GM12878 (cell line): ENCODE measurements at regions not wholly inside any gene's neighbourhood (a gene's known extent, or its start where the extent isn't known, plus 50 kb on each side); places are given as distances from the start of the nearest gene placed in this dataset.

ENCODE experiments used
- BCL11A ChIP-seq: IDR thresholded peaks from 2 replicates; pipeline ENCODE4 v1.6.1; 2011; ENCODE audit warnings: low read depth, low read length
- CEBPB ChIP-seq, 2 experiments: fragments of 150-350 bp in 1 of 2; IDR thresholded peaks; 2 replicates each; pipeline ENCODE4 v1.6.1; 2012 to 2014; ENCODE audit warnings: low read depth in 2 of 2, low read length in 2 of 2, borderline replicate concordance in 1 of 2, inconsistent platforms in 1 of 2
- CTCF ChIP-seq, 3 experiments: IDR thresholded peaks in 2 of 3; conservative IDR thresholded peaks in 1 of 3; 2 replicates each; pipeline ENCODE4 v1.5.1; 2011; ENCODE audit warnings: low read depth in 3 of 3, low read length in 3 of 3, mild to moderate bottlenecking in 3 of 3, control low read depth in 2 of 3, moderate library complexity in 2 of 3, inconsistent platforms in 1 of 3, mixed read lengths in 1 of 3; ENCODE audit not compliant: control insufficient read depth in 2 of 3, insufficient read depth in 1 of 3; ENCODE audit errors: extremely low read depth in 1 of 3
- DPF2 ChIP-seq: fragments of 450-650 bp; IDR thresholded peaks from 2 replicates; pipeline ENCODE4 v1.6.1; 2017; ENCODE audit warnings: mild to moderate bottlenecking
- EZH2 ChIP-seq: IDR thresholded peaks from 2 replicates; pipeline ENCODE4 v1.6.1; 2012; ENCODE audit warnings: low read depth, mild to moderate bottlenecking, control low read depth, inconsistent platforms, low read length, borderline replicate concordance; ENCODE audit not compliant: control insufficient read depth
- HDGF ChIP-seq: fragments of 450-650 bp; IDR thresholded peaks from 2 replicates; pipeline ENCODE4 v1.6.1; 2016; ENCODE audit warnings: antibody characterized with exemption
- KAT2A ChIP-seq: conservative IDR thresholded peaks from 2 replicates; pipeline ENCODE4 v1.6.1; 2011; ENCODE audit warnings: low read depth, low read length; ENCODE audit not compliant: control insufficient read depth
- NR2C2 ChIP-seq: IDR thresholded peaks from 2 replicates; pipeline ENCODE4 v1.6.1; 2011; ENCODE audit warnings: borderline replicate concordance, low read depth; ENCODE audit not compliant: control insufficient read depth, insufficient read length
- POLR2A ChIP-seq: IDR thresholded peaks from 2 replicates; pipeline ENCODE4 v1.6.1; 2011; ENCODE audit warnings: low read depth, mild to moderate bottlenecking, low read length
- POLR2AphosphoS2 ChIP-seq: IDR thresholded peaks from 2 replicates; pipeline ENCODE4 v1.6.1; 2011; ENCODE audit warnings: low read depth, mild to moderate bottlenecking, low read length, improper control_type of control experiment, moderate library complexity
- SIX5 ChIP-seq: IDR thresholded peaks from 2 replicates; pipeline ENCODE4 v1.6.1; 2011; ENCODE audit warnings: mild to moderate bottlenecking, low read depth, low read length, moderate library complexity; ENCODE audit not compliant: severe bottlenecking
- SRF ChIP-seq, 2 experiments: IDR thresholded peaks; 2 replicates each; pipeline ENCODE4 v1.6.1; 2011; ENCODE audit warnings: low read depth in 2 of 2, low read length in 2 of 2, mild to moderate bottlenecking in 1 of 2, moderate library complexity in 1 of 2
- TF ChIP-seq, protein P1 (sequence below): IDR thresholded peaks from 2 replicates; pipeline ENCODE4 v1.6.1; 2011; ENCODE audit warnings: borderline replicate concordance, low read depth, mild to moderate bottlenecking, moderate library complexity, low read length; ENCODE audit not compliant: insufficient read depth, poor library complexity, severe bottlenecking

- TF ChIP-seq EZH2 (no peak), CTCF (IDR thresholded peaks at IDR 0.05 in 2 of 3, conservative IDR thresholded peaks at IDR 0.05 in 1 of 3; ENCODE audit: control insufficient read depth in 2 of 3, extremely low read depth in 1 of 3, insufficient read depth in 1 of 3, low read depth in 3 of 3, low read length in 3 of 3) (no peak), KAT2A (no peak), HDGF (no peak), DPF2 (no peak), BCL11A (no peak), NR2C2 (no peak), SIX5 (no peak), SRF (IDR thresholded peaks at IDR 0.05; ENCODE audit: low read depth in 2 of 2, low read length in 2 of 2) (no peak), POLR2AphosphoS2 (no peak), POLR2A (no peak), CEBPB (IDR thresholded peaks at IDR 0.05; ENCODE audit: borderline replicate concordance in 1 of 2, low read depth in 2 of 2, low read length in 2 of 2) (no peak)
- TF ChIP-seq, protein P1, sequence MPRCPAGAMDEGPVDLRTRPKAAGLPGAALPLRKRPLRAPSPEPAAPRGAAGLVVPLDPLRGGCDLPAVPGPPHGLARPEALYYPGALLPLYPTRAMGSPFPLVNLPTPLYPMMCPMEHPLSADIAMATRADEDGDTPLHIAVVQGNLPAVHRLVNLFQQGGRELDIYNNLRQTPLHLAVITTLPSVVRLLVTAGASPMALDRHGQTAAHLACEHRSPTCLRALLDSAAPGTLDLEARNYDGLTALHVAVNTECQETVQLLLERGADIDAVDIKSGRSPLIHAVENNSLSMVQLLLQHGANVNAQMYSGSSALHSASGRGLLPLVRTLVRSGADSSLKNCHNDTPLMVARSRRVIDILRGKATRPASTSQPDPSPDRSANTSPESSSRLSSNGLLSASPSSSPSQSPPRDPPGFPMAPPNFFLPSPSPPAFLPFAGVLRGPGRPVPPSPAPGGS: no peak
Observed at GRCh38 chr6:4253604-4254231, 118.3 kb upstream of the ECI2 start.
